B cell (primary cell): ENCODE measurements at regions not wholly inside any gene's neighbourhood (a gene's known extent, or its start where the extent isn't known, plus 50 kb on each side); places are given as distances from the start of the nearest gene placed in this dataset.

Source experiments
- ATAC-seq: fragments of 200-7000 bp; cut with Tn5 transposase; one replicate; pipeline ENCODE4 v1.10.0; 2021; ENCODE audit warnings: low read depth, mild to moderate bottlenecking, moderate number of reproducible peaks, moderate library complexity
- CTCF ChIA-PET: fragments of 350-600 bp; sonication (Branson Sonifier 250); formaldehyde crosslinking; loops from one replicate; lab custom pipeline; 2021; ENCODE audit warnings: antibody characterized with exemption, inconsistent platforms; lab: Charles Lee
- POLR2A ChIA-PET: fragments of 350-600 bp; sonication (Branson Sonifier 250); formaldehyde crosslinking; loops from one replicate; lab custom pipeline; 2021; ENCODE audit warnings: antibody characterized with exemption; lab: Charles Lee
- DNase-seq: peaks from one replicate; pipeline ENCODE4 v3.0.0; 2013
- H2AFZ ChIP-seq: 2 replicates; pipeline ENCODE4 v1.6.1; 2012; ENCODE audit warnings: mild to moderate bottlenecking, low read depth, low read length; ENCODE audit not compliant: insufficient read depth, poor library complexity, severe bottlenecking
- H3K27ac ChIP-seq, 2 donors: 1 replicate in 1 of 2; 2 replicates in 1 of 2; pipeline ENCODE4 v1.5.1; 2012 to 2013; ENCODE audit warnings: low read length in 2 of 2, mild to moderate bottlenecking in 2 of 2, moderate library complexity in 1 of 2
- H3K27me3 ChIP-seq, 4 experiments: fragments of 200-600 bp in 1 of 4; sonication (generic) in 1 of 4; replicated peaks in 1 of 4; 1 replicate in 2 of 4; 2 replicates in 2 of 4; pipeline versions ENCODE4 v1.6.1 to v1.7.0; 2013 to 2016; ENCODE audit warnings: low read length in 3 of 4, mild to moderate bottlenecking in 2 of 4, mixed read lengths in 1 of 4, moderate library complexity in 1 of 4; ENCODE audit not compliant: insufficient read depth in 4 of 4, control insufficient read depth in 3 of 4; ENCODE audit errors: control extremely low read depth in 1 of 4
- H3K36me3 ChIP-seq, 2 experiments: replicated peaks in 1 of 2; 1 replicate in 1 of 2; 2 replicates in 1 of 2; pipeline versions ENCODE4 v1.6.1 to v1.7.1; 2013; ENCODE audit warnings: low read length in 1 of 2; ENCODE audit not compliant: insufficient read depth in 2 of 2, control insufficient read depth in 1 of 2; ENCODE audit errors: control extremely low read depth in 1 of 2, extremely low read depth in 1 of 2
- H3K4me1 ChIP-seq, 2 donors: fragments of 200-600 bp in 1 of 2; sonication (generic) in 1 of 2; 1 replicate in 1 of 2; 2 replicates in 1 of 2; pipeline versions ENCODE4 v1.5.1 to v1.6.1; 2013 to 2017; ENCODE audit warnings: low read length in 2 of 2; ENCODE audit not compliant: control insufficient read depth in 2 of 2, insufficient read depth in 2 of 2
- H3K4me2 ChIP-seq: replicated peaks from 2 replicates; pipeline ENCODE3; 2012; ENCODE audit warnings: mild to moderate bottlenecking, low read depth, low read length; ENCODE audit not compliant: poor library complexity, severe bottlenecking
- H3K4me3 ChIP-seq, 5 experiments: fragments of 200-600 bp in 1 of 5; sonication (generic) in 1 of 5; 1 replicate in 3 of 5; 2 replicates in 2 of 5; pipeline versions ENCODE4 v1.5.1 to v1.7.0; 2011 to 2016; ENCODE audit warnings: low read length in 4 of 5, mild to moderate bottlenecking in 4 of 5, low read depth in 2 of 5, control low read depth in 1 of 5, moderate library complexity in 1 of 5; ENCODE audit not compliant: insufficient read depth in 1 of 5; ENCODE audit errors: control extremely low read depth in 1 of 5, extremely low read depth in 1 of 5
- H3K79me2 ChIP-seq: fragments of 200-600 bp; sonication (generic); one replicate; pipeline ENCODE4 v1.6.0; 2016; ENCODE audit warnings: low read length; ENCODE audit not compliant: control insufficient read depth, insufficient read depth
- H3K9ac ChIP-seq: fragments of 200-600 bp; sonication (generic); 2 replicates; pipeline ENCODE4 v1.6.1; 2017; ENCODE audit warnings: mild to moderate bottlenecking, low read length, moderate library complexity
- H3K9me3 ChIP-seq, 3 donors: one replicate each; pipeline versions ENCODE4 v1.6.1 to v1.7.1; 2013; ENCODE audit warnings: low read length in 2 of 3; ENCODE audit not compliant: control insufficient read depth in 2 of 3, insufficient read depth in 1 of 3; ENCODE audit errors: control extremely low read depth in 1 of 3
- H4K20me1 ChIP-seq: 2 replicates; pipeline ENCODE4 v1.6.0; 2012; ENCODE audit warnings: mild to moderate bottlenecking, low read length; ENCODE audit not compliant: insufficient read depth, control insufficient read depth, poor library complexity, severe bottlenecking
- H3K27ac Mint-ChIP-seq: one replicate; pipeline ENCODE4 v1.8.0; 2021; ENCODE audit warnings: mixed read lengths
- H3K27me3 Mint-ChIP-seq: one replicate; pipeline ENCODE4 v1.8.0; 2021; ENCODE audit warnings: mixed read lengths
- H3K4me1 Mint-ChIP-seq: one replicate; pipeline ENCODE4 v1.8.0; 2021; ENCODE audit warnings: mixed read lengths
- H3K4me3 Mint-ChIP-seq: one replicate; pipeline ENCODE4 v1.8.0; 2021; ENCODE audit warnings: mixed read lengths
- H3K9me3 Mint-ChIP-seq: one replicate; pipeline ENCODE4 v1.8.0; 2022; ENCODE audit warnings: mixed read lengths; ENCODE audit not compliant: insufficient read depth
- EZH2 ChIP-seq: IDR thresholded peaks from 2 replicates; pipeline ENCODE4 v1.6.1; 2012; ENCODE audit warnings: borderline replicate concordance, low read depth, mild to moderate bottlenecking, moderate library complexity, low read length; ENCODE audit not compliant: insufficient read depth, poor library complexity, severe bottlenecking
- WGBS: methylation state at CpG from one replicate; pipeline ENCODE4 v1.1.5; 2013; ENCODE audit warnings: missing lambda C conversion rate; ENCODE audit not compliant: insufficient coverage; 5-methylcytosine and 5-hydroxymethylcytosine counted together
- intact Hi-C: fragments of 100-400 bp; cut with micrococcal nuclease; formaldehyde crosslinking; loops from one replicate; pipeline ENCODE4 v1.10.0; 2022
- TF ChIP-seq, protein P1 (sequence below): fragments of 200-600 bp; IDR thresholded peaks from one replicate; pipeline ENCODE4 v1.8.0; 2022; ENCODE audit warnings: antibody characterized with exemption, mild to moderate bottlenecking

DNA sequence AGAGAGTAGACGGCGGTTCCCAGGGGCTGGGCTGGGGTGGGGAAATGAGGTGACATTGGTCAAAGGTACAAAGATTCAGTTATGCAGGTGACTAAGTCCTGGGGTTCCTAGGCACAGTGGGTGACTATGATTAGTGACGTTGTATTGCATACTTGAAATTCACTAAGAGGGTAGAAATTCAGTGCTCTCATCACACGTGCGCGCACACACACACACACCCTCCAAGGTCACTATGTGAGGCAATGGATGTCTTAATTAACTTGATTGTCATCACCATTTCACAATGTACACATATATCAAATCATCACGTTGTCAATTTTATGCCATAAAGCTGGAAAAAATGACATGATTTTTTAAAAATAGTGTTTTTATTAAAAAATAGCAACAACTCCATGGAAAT is 92.9 kb upstream of the ALKAL2 start:
- no peak for DNase-seq
- no peak for ATAC-seq
- no peaks in the 10 kb centered on the region for H3K36me3 ChIP-seq
- ChIA-PET CTCF (no interaction called here), POLR2A (no interaction called here)
- H3K27ac ChIP-seq = no peak overlapping the region
- peaks cover 0 to 8% of the 10 kb centered on the region in 2 donors for H3K4me1 ChIP-seq
- H3K27me3 Mint-ChIP-seq = peaks cover 12% of the 10 kb centered on the region
- H3K4me2 ChIP-seq = no peak overlapping the region
- intact Hi-C loops = no loop called here
- TF ChIP-seq, protein P1, sequence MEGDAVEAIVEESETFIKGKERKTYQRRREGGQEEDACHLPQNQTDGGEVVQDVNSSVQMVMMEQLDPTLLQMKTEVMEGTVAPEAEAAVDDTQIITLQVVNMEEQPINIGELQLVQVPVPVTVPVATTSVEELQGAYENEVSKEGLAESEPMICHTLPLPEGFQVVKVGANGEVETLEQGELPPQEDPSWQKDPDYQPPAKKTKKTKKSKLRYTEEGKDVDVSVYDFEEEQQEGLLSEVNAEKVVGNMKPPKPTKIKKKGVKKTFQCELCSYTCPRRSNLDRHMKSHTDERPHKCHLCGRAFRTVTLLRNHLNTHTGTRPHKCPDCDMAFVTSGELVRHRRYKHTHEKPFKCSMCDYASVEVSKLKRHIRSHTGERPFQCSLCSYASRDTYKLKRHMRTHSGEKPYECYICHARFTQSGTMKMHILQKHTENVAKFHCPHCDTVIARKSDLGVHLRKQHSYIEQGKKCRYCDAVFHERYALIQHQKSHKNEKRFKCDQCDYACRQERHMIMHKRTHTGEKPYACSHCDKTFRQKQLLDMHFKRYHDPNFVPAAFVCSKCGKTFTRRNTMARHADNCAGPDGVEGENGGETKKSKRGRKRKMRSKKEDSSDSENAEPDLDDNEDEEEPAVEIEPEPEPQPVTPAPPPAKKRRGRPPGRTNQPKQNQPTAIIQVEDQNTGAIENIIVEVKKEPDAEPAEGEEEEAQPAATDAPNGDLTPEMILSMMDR = no peak
- TF ChIP-seq EZH2 = no peak
- H3K9me3 Mint-ChIP-seq = peaks cover 10% of the 10 kb centered on the region
- H3K4me3 Mint-ChIP-seq = no peak overlapping the region
- H3K27ac Mint-ChIP-seq = no peak overlapping the region
- 100% methylated on average over 2 of the region's 7 CpGs for WGBS
- no peaks in the 10 kb centered on the region for H3K79me2 ChIP-seq
- H4K20me1 ChIP-seq = no peaks in the 10 kb centered on the region
- H2AFZ ChIP-seq = no peak overlapping the region
- H3K4me3 ChIP-seq = no peak overlapping the region
- H3K4me1 Mint-ChIP-seq = peaks cover 8% of the 10 kb centered on the region
- H3K9ac ChIP-seq = no peak overlapping the region
- peaks cover 0 to 4% (median 2%) of the 10 kb centered on the region in 3 donors for H3K9me3 ChIP-seq
- no peaks in the 10 kb centered on the region for H3K27me3 ChIP-seq

DNA sequence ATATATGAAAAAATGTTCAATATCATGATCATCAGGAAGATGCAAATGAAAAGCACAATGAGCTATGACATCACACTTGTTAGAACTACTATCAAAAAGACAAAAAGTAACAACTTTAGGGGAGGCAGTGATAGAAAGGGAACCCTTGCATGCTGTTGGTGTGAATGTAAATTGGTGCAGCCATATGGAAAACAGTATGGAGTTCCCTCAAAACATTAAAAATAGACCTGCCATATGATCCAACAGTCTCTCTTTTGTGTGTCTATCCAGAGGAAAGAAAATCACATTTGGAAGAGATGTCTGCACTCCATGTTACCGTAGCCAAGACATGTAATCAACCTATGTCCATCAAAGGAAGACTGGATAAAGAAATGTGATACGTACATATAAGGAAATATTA is 92.3 kb upstream of the ALKAL2 start:
- Histone ChIP-seq H3K9me3 (peaks cover 0 to 4% (median 2%) of the 10 kb centered on the region in 3 donors), H4K20me1 (no peaks in the 10 kb centered on the region), H3K4me2 (no peak overlapping the region), H3K9ac (no peak overlapping the region), H3K36me3 (no peaks in the 10 kb centered on the region), H3K79me2 (no peaks in the 10 kb centered on the region), H2AFZ (no peak overlapping the region), H3K27ac (no peak overlapping the region), H3K4me1 (peaks cover 0 to 8% of the 10 kb centered on the region in 2 donors), H3K27me3 (no peaks in the 10 kb centered on the region), H3K4me3 (no peak overlapping the region)
- Mint-ChIP-seq H3K27me3 (peaks cover 12% of the 10 kb centered on the region), H3K4me3 (no peak overlapping the region), H3K9me3 (peaks cover 10% of the 10 kb centered on the region), H3K4me1 (peaks cover 8% of the 10 kb centered on the region), H3K27ac (no peak overlapping the region)
- intact Hi-C loops = no loop called here
- ChIA-PET CTCF (no interaction called here), POLR2A (no interaction called here)
- no CpG with 5 or more reads among the region's 2 CpGs for WGBS
- TF ChIP-seq, protein P1 = no peak
- TF ChIP-seq EZH2 = no peak
- ATAC-seq = no peak
- no peak for DNase-seq
